ENCODE measurements at regions not wholly inside any gene's neighbourhood (a gene's known extent, or its start where the extent isn't known, plus 50 kb on each side); places are given as distances from the start of the nearest gene placed in this dataset.
"Not testable (repeated sequence)": the region's sequence is repeated elsewhere in the genome, so short reads cannot be mapped to it uniquely, and the experiment has no call there.

DNA sequence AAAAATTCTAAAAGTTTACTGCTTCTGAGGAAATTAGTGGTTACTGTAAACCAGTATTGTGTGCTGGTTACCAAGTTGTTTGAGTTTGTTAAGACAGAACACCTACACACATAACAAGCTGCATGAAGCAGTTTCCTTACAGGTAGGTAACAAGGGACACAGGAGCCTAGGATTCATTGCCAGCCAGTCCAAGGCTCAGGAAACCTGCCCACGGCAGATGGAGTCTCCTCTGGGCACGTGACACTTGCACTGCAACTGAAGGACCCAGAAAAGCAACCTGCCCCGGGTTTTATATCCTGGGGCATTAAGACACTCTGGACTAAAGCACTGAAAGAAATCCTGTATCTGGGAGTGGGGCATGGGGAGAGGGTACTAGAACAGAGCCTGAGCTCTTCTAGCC lies 639.3 kb downstream of the ADCYAP1 start:
- Histone ChIP-seq H3K9me3 (no peaks in the 10 kb centered on the region), H3K36me3 (no peaks in the 10 kb centered on the region), H3K27ac (no peak overlapping the region), H3K27me3 (no peaks in the 10 kb centered on the region), H3K4me3 (no peak overlapping the region), H3K4me1 (no peaks in the 10 kb centered on the region)
- DNase-seq (ENCODE audit: low spot score in 2 of 2) = no peak
- intact Hi-C loops (cut with DNase I) = no loop called here
- TF ChIP-seq, protein P1, sequence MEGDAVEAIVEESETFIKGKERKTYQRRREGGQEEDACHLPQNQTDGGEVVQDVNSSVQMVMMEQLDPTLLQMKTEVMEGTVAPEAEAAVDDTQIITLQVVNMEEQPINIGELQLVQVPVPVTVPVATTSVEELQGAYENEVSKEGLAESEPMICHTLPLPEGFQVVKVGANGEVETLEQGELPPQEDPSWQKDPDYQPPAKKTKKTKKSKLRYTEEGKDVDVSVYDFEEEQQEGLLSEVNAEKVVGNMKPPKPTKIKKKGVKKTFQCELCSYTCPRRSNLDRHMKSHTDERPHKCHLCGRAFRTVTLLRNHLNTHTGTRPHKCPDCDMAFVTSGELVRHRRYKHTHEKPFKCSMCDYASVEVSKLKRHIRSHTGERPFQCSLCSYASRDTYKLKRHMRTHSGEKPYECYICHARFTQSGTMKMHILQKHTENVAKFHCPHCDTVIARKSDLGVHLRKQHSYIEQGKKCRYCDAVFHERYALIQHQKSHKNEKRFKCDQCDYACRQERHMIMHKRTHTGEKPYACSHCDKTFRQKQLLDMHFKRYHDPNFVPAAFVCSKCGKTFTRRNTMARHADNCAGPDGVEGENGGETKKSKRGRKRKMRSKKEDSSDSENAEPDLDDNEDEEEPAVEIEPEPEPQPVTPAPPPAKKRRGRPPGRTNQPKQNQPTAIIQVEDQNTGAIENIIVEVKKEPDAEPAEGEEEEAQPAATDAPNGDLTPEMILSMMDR (IDR thresholded peaks at IDR 0.05) = no peak

DNA sequence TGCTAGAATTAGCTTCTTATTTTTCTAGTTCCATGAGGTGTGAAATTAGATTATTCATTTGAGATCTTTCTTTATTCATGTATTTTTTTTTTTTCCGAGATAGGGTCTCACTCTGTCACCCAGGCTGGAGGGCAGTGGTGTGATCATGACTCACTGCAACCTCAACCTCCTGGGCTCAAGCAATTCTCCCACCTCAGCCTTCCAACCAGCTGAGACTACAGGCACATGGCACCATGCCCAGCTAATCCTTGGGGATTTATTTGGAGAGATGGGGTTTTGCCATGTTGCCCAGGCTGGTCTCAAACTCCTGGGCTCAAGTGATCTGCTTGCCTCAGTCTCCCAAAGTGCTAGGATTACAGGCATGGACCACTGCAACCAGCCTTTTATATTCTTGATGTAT lies 653.0 kb downstream of the ADCYAP1 start:
- H3K4me1 ChIP-seq; H3K27me3 ChIP-seq; H3K9me3 ChIP-seq; H3K36me3 ChIP-seq; H3K4me3 ChIP-seq; H3K27ac ChIP-seq; DNase-seq (ENCODE audit: low spot score in 2 of 2); intact Hi-C loops (cut with DNase I): not testable (repeated sequence)

DNA sequence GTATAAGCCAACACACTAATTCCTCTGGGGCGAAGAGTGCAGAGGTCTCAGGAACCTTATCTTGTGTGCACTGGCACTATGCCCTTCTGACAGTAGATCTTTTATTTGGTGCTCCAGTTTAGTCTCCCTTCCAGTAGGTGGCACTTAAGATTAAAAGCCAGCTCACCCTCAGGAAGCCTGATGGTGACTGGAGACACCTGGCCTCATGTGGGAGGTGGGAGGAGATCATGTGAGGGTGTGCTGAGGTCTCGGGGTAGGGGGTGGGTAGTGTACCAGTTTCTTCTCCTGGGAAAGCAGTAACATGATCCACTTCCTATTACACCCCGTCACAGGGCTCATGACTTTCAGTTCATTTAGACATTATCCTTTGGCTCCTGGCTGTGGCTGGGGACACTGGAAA lies 654.9 kb downstream of the ADCYAP1 start:
- Histone ChIP-seq H3K9me3 (no peaks in the 10 kb centered on the region), H3K36me3 (no peaks in the 10 kb centered on the region), H3K4me3 (no peak overlapping the region), H3K27ac (no peak overlapping the region), H3K27me3 (no peaks in the 10 kb centered on the region), H3K4me1 (no peaks in the 10 kb centered on the region)
- intact Hi-C loops (cut with DNase I) = no loop called here
- no peak for DNase-seq (ENCODE audit: low spot score in 2 of 2)
- TF ChIP-seq, protein P1 (IDR thresholded peaks at IDR 0.05) = no peak

DNA sequence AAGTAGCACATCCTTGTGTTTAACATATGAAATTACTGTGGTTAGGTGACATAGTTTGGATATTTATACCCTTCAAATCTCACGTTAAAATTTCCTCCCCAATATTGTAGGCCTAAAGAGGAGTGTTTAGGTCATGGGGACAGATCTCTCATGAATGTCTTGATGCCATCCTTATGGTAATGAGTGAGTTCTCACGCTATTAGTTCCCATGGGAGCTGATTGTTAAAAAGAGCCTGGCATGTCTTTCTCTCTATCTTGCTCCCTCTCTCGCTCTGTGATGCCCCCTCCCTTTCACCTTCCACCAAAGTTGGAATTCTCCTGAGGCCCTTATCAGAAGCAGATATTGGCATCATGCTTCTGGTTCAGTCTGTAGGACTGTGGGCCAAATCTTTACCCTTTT lies 660.1 kb downstream of the ADCYAP1 start:
- TF ChIP-seq, protein P1 (IDR thresholded peaks at IDR 0.05) = no peak
- H3K36me3 ChIP-seq = no peaks in the 10 kb centered on the region
- intact Hi-C loops (cut with DNase I) = no loop called here
- H3K27ac ChIP-seq = no peak overlapping the region
- no peaks in the 10 kb centered on the region for H3K9me3 ChIP-seq
- no peak overlapping the region for H3K4me3 ChIP-seq
- H3K4me1 ChIP-seq = no peaks in the 10 kb centered on the region
- no peak for DNase-seq (ENCODE audit: low spot score in 2 of 2)
- no peaks in the 10 kb centered on the region for H3K27me3 ChIP-seq

DNA sequence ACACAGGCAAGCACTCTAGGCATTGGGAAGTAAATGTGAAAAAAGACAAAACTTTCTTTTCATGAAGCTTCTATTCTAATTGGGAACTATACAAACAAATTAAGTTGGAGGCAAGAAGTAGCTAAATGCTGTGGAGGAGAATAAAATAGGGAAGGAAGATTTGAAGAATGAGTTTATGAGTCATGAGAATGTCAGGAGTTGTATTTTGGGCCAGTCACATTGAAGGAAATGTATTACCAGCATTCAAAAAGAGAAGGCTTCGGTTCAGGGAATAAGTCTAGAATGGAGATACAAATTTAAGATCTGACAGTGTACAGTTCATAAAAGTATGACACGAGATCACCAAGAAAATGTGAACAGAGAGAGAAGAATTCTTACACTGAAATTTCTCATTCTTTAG lies 666.5 kb downstream of the ADCYAP1 start:
- H3K27me3 ChIP-seq = no peaks in the 10 kb centered on the region
- H3K27ac ChIP-seq = no peak overlapping the region
- no peaks in the 10 kb centered on the region for H3K4me1 ChIP-seq
- TF ChIP-seq, protein P1 (IDR thresholded peaks at IDR 0.05) = no peak
- intact Hi-C loops (cut with DNase I) = no loop called here
- no peaks in the 10 kb centered on the region for H3K36me3 ChIP-seq
- H3K9me3 ChIP-seq = no peaks in the 10 kb centered on the region
- DNase-seq (ENCODE audit: low spot score in 2 of 2) = no peak
- H3K4me3 ChIP-seq = no peak overlapping the region

DNA sequence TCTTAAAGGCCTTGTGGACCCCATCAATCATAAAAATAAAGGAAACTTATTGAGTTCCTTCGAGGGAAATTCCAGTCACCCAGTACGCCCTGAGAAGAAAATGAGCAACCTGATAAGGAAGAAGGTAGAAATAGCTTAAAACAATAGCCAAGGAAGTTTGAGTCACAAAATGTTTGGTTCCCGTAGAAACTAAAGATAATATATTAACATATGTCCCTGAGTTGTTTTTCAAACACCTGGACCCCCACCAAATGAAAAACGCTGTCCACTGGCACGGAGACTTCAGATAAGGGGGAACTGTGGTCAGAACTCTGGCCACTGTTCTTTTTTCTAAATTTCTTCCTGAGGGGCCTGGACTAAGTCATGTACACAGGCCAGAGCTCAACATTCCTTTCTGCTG lies 669.1 kb downstream of the ADCYAP1 start:
- H3K4me3 ChIP-seq = no peak overlapping the region
- H3K9me3 ChIP-seq = no peaks in the 10 kb centered on the region
- intact Hi-C loops (cut with DNase I) = no loop called here
- H3K27ac ChIP-seq = no peak overlapping the region
- H3K27me3 ChIP-seq = no peaks in the 10 kb centered on the region
- TF ChIP-seq, protein P1 (IDR thresholded peaks at IDR 0.05) = no peak
- no peaks in the 10 kb centered on the region for H3K36me3 ChIP-seq
- H3K4me1 ChIP-seq = no peaks in the 10 kb centered on the region
- DNase-seq (ENCODE audit: low spot score in 2 of 2) = no peak

All from ascending aorta (tissue), 2 donors.